Suppressor macrophage (primary cell): ENCODE measurements at regions not wholly inside any gene's neighbourhood (a gene's known extent, or its start where the extent isn't known, plus 50 kb on each side); places are given as distances from the start of the nearest gene placed in this dataset.

Source experiments
- DNase-seq, 4 experiments: peaks; one replicate each; pipeline ENCODE4 v3.0.0-alpha.2; 2020 to 2022

- no peak for DNase-seq
These were observed 227.4 kb downstream of the MAN2A1 start for GRCh38 chr5:109917154-109917546.

DNA sequence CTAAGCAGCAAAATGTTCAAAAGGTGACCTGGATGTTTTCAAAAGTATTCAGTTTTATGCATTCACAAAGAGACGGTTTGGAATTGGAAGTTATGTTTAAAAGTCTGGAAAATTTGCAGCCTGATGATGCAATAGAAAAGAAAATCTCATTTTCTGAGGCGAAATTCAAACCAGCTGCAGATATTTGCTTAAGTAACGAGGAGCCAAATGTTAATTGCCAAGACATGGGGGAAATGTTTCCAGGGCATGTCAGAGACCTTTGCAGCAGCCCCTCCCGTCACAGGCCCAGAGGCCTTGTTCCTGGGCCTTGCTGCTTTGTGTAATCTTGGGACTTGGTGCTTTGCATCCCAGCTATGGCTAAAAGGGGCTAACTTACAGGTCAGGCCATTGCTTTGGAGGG is 228.2 kb downstream of the MAN2A1 start:
- no peak for DNase-seq

DNA sequence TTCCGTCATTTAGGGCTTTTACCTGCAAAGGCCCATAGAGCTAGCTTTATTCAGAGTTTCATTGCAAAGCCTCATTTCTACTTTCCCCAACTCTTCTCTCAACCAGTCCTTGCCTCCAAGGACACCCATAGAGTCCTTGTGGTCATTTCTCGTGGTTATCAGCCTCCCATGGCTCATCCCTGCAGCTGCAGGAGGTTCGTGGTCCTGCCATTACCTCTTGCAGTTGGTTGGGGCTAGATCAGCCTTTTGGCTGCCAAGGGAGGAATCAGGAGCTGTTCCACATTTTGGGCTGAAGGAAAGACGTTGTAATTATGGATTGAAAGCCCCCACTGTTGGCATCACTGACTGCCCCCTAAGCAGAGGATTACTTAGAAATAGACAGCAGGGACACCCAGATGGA is 231.0 kb downstream of the MAN2A1 start:
- DNase-seq, result no peak

GRCh38 chr5:109921735-109922380 is 232.1 kb downstream of the MAN2A1 start:
- DNase-seq, result no peak

- DNase-seq, result no peak
These were observed 232.8 kb downstream of the MAN2A1 start for GRCh38 chr5:109922381-109922995.

GRCh38 chr5:109923205-109923604 is 233.5 kb downstream of the MAN2A1 start:
- no peak for DNase-seq

DNA sequence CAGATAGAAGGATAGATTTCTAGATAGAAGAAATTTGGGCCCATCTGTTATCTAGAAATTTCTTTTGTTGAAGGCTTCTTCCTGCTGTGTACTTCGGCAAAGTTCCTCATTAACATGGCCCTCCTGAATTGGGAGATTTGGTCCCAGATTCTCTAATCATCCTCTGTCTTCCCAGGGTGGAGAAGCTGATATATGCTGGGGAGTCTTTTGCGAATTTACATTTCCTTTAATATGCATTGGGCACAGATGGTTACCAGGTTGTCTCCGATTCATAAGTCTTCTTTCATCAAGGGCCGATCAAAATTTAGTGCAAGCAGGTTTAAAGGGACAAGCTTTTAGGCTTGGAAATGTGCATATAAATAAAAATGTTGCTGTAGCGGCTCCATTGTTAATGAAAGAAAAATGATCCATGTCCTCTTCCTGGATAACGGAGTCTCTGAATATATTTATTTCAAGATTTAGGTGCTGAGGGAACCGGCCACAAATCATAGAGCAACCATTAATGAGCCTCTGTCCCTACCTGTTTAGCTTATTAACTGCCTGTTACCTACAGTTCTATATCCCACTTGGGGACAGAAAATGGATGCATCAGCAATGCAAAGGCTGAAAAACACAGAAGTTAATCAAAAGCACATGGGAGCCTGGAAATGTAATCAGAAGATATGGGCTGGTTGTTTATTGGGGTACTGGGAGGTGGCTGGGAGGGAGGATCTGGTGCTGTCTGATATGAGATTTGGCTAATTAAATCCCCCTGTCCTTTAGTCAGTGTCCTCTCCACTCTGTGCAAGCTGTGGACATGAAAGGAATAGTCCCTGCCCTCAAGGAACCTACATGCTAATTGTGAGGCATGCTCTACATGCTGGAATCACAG is 234.7 kb downstream of the MAN2A1 start:
- DNase-seq, result no peak

DNA sequence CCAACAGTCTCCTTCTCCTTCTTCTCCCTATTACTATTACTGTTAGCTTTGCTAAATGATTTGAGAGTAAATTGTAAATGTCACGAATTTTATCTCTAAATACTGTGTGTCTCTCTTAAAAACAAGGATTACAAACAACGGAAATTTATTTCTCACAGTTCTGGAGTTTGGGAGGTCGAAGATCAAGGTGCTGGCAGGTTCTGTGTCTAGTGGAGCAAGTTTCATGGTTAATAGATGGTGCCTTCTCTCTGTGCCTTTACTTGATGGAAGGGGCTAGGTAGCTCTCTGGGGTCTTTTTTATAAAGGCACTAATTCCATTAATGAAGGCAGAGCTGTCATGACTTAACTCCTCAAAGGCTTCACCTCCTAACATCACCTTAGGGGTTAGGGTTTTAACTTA is 237.9 kb downstream of the MAN2A1 start:
- no peak for DNase-seq

- DNase-seq, result no peak
These were observed 238.3 kb downstream of the MAN2A1 start for GRCh38 chr5:109928046-109928445.

- DNase-seq, result no peak
These were observed 239.1 kb downstream of the MAN2A1 start for GRCh38 chr5:109928811-109929210.

- DNase-seq, result no peak
These were observed 239.6 kb downstream of the MAN2A1 start for GRCh38 chr5:109929376-109929775.

DNA sequence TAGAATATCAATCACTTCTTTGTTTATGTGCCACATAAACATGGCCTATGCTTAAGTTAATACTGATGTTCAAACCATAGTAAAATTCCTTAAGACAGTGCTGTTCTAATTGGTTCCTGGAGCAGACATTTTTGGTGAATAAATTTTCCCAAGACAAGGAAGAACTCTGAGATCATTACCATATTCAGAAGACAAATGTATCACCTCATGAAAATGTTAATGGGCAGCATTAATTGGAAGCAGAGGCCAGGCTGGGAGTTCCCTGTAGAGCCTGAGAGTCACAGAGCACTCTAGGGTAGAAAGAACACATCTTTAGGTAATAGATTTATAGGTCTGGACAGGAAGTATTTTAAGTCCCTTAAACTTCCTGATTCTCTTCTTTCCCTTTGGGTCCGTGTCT is 240.2 kb downstream of the MAN2A1 start:
- no peak for DNase-seq

DNA sequence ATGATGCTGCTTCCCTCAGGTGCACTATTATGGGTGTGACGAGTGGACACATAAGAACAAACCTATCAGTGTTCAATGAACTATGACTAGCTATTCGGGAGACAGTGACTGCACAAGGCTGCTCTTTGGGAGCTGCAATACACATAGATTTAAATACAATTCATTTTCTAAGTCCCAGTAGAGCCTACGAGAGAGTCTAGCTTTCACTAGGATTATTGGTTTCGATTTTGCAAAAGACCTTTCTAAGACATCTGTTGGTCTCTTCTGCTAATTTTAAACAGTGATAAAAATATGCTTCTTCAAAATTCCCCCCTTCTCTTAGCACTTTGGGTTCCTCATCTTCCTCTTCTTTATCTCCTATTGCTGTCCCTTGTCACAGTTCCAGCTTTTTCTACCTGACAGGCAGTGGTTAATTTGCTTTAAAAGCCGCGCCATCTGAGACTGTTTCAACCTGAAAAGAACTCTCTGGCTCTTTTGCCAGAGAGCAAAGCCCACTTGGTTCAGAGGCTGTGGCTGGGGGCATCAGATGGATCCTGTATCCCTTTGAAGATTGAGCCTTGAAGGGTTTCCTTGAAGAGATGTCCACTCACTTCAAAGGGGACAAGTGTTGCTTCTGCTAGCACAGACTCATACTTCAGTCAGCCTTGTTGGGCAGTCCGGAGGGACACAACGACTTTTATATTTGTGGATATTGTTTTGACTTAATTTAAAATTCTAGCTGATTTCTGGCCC is 241.5 kb downstream of the MAN2A1 start:
- DNase-seq, result no peak

GRCh38 chr5:109935833-109936490 is 246.2 kb downstream of the MAN2A1 start:
- DNase-seq, result no peak

GRCh38 chr5:109936996-109937395 is 247.3 kb downstream of the MAN2A1 start:
- no peak for DNase-seq

DNA sequence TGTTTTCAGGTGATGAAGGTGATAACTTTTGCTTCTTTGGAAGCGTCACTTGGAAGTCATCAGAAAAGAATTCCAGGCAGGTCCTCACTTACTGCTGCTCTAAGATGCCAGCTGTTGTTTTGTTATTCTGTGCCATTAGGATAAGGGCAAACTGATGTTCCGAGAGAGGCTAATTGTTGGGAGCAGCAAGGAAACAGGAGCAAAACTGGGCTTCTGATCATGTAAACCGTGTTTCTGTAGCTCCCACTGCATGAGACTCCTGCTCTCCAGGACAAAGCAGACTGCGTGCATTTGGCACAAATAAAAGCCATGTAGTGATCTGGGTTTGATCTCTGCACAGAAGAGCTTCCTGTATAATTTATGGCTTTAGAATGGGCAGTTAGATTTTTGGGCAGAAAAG is 248.2 kb downstream of the MAN2A1 start:
- DNase-seq, result no peak

DNA sequence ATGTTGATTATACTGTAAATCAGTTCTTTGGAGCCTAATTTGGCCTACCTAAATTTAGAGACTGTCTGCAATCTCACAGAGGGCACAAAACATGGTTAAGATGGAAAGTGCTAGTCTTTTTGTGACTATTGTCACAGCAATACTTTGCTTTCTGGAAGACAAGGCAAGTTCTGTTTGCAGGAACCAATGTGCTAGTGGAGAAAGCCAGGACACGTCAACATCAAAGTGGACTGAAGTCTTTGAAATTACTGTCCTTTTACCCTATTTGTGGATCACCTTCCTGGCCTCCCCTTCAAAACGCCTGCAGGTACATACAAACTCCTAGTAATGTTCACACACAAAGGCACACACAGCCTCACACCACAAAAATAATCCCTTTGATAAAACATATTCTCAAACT is 248.7 kb downstream of the MAN2A1 start:
- no peak for DNase-seq

GRCh38 chr5:109939116-109939682 is 249.5 kb downstream of the MAN2A1 start:
- peak in 3 of 4 experiments; percentile 6 to 34 (median 11) for DNase-seq

GRCh38 chr5:109942646-109943045 is 252.9 kb downstream of the MAN2A1 start:
- no peak for DNase-seq

DNA sequence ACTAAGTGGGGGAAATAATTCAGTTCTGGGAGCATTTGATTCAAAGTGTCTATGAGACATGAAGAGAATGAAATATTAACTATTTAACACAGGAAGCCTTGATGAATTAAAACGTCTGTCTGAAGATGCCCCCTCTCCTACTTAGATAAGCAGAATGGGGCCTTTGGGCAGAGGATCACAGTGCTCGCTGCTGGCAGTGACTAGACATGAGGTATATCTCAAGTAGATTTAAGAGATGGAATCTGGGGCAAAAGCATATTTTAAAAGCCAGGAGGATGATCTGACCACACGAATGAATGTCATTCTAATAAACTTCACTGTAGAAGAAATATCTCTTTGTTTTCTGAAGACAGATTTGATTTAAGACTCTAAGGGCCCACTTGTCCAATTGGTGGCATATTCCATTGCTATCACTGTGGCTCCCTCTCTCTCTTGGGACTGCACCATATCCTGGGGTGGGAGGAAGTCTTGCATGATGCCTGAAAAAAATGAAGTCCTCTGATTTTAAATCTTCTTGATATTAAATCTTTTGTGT is 254.0 kb downstream of the MAN2A1 start:
- no peak for DNase-seq

GRCh38 chr5:109944461-109944860 is 254.7 kb downstream of the MAN2A1 start:
- DNase-seq, result no peak
